ENCODE measurements at regions not wholly inside any gene's neighbourhood (a gene's known extent, or its start where the extent isn't known, plus 50 kb on each side); places are given as distances from the start of the nearest gene placed in this dataset.

GRCh38 chr2:82289446-82289845 is 1984.9 kb upstream of the LRRTM1 start:
- H3K79me2 ChIP-seq (ENCODE audit: control insufficient read depth, insufficient read depth, low read length): no peaks in the 10 kb centered on the region
- H3K56ac ChIP-seq (ENCODE audit: low read length): no peak overlapping the region
- H2BK15ac ChIP-seq (replicated peaks; ENCODE audit: low read depth): no peak overlapping the region
- no CpG with 5 or more reads among the region's 1 CpG for WGBS (ENCODE audit: extremely low coverage, insufficient coverage, low lambda C conversion rate)
- H3K23ac ChIP-seq (ENCODE audit: low read length): no peak overlapping the region
- H4K5ac ChIP-seq (ENCODE audit: low read length): no peak overlapping the region
- H3K18ac ChIP-seq (ENCODE audit: low read length): no peak overlapping the region
- H3K4me2 ChIP-seq (ENCODE audit: low read length): no peak overlapping the region
- no peak overlapping the region for H3K27ac ChIP-seq (ENCODE audit: low read depth, low read length)
- H2AK5ac ChIP-seq (ENCODE audit: low read length): no peak overlapping the region
- no peak overlapping the region for H3K4me3 ChIP-seq (ENCODE audit: low read length)
- H3K79me1 ChIP-seq (ENCODE audit: low read length): no peaks in the 10 kb centered on the region
- H3K4me1 ChIP-seq (ENCODE audit: control insufficient read depth, low read depth, low read length): no peaks in the 10 kb centered on the region
- H2BK120ac ChIP-seq (ENCODE audit: low read depth, low read length): no peak overlapping the region
- H2BK5ac ChIP-seq (ENCODE audit: low read length): no peak overlapping the region
- no peak overlapping the region for H4K8ac ChIP-seq (ENCODE audit: low read depth, low read length)
- H3K36me3 ChIP-seq (ENCODE audit: control insufficient read depth, insufficient read depth, low read length): no peaks in the 10 kb centered on the region
- H3K9ac ChIP-seq (ENCODE audit: low read length): no peak overlapping the region
- H3K27me3 ChIP-seq (ENCODE audit: insufficient read depth, low read length, poor library complexity): no peaks in the 10 kb centered on the region
- H3K4ac ChIP-seq (ENCODE audit: low read depth, low read length): no peak overlapping the region
- DNase-seq: no peak

- H3K23ac ChIP-seq (ENCODE audit: low read length): no peak overlapping the region
- H2BK15ac ChIP-seq (replicated peaks; ENCODE audit: low read depth): no peak overlapping the region
- H3K4me3 ChIP-seq (ENCODE audit: low read length): no peak overlapping the region
- H3K4me1 ChIP-seq (ENCODE audit: control insufficient read depth, low read depth, low read length): no peaks in the 10 kb centered on the region
- H3K36me3 ChIP-seq (ENCODE audit: control insufficient read depth, insufficient read depth, low read length): no peaks in the 10 kb centered on the region
- H3K56ac ChIP-seq (ENCODE audit: low read length): no peak overlapping the region
- H3K9ac ChIP-seq (ENCODE audit: low read length): no peak overlapping the region
- H3K27me3 ChIP-seq (ENCODE audit: insufficient read depth, low read length, poor library complexity): no peaks in the 10 kb centered on the region
- no peaks in the 10 kb centered on the region for H3K79me2 ChIP-seq (ENCODE audit: control insufficient read depth, insufficient read depth, low read length)
- H3K18ac ChIP-seq (ENCODE audit: low read length): no peak overlapping the region
- H4K5ac ChIP-seq (ENCODE audit: low read length): no peak overlapping the region
- H3K4ac ChIP-seq (ENCODE audit: low read depth, low read length): no peak overlapping the region
- no peak overlapping the region for H2AK5ac ChIP-seq (ENCODE audit: low read length)
- DNase-seq: no peak
- no peak overlapping the region for H2BK5ac ChIP-seq (ENCODE audit: low read length)
- WGBS (ENCODE audit: extremely low coverage, insufficient coverage, low lambda C conversion rate): no CpG with 5 or more reads among the region's 2 CpGs
- H2BK120ac ChIP-seq (ENCODE audit: low read depth, low read length): no peak overlapping the region
- H4K8ac ChIP-seq (ENCODE audit: low read depth, low read length): no peak overlapping the region
- H3K27ac ChIP-seq (ENCODE audit: low read depth, low read length): no peak overlapping the region
- no peaks in the 10 kb centered on the region for H3K79me1 ChIP-seq (ENCODE audit: low read length)
- H3K4me2 ChIP-seq (ENCODE audit: low read length): no peak overlapping the region
These were observed 1978.5 kb upstream of the LRRTM1 start for GRCh38 chr2:82283075-82283474.

GRCh38 chr2:82282111-82282882 is 1977.7 kb upstream of the LRRTM1 start:
- no peak overlapping the region for H3K4me2 ChIP-seq (ENCODE audit: low read length)
- H2BK15ac ChIP-seq (replicated peaks; ENCODE audit: low read depth): no peak overlapping the region
- peak overlapping the region; percentile 62 for H3K56ac ChIP-seq (ENCODE audit: low read length)
- no peak overlapping the region for H2BK120ac ChIP-seq (ENCODE audit: low read depth, low read length)
- H4K8ac ChIP-seq (ENCODE audit: low read depth, low read length): no peak overlapping the region
- H3K79me1 ChIP-seq (ENCODE audit: low read length): no peaks in the 10 kb centered on the region
- H3K23ac ChIP-seq (ENCODE audit: low read length): no peak overlapping the region
- no peak overlapping the region for H3K4ac ChIP-seq (ENCODE audit: low read depth, low read length)
- no peaks in the 10 kb centered on the region for H3K36me3 ChIP-seq (ENCODE audit: control insufficient read depth, insufficient read depth, low read length)
- no peaks in the 10 kb centered on the region for H3K27me3 ChIP-seq (ENCODE audit: insufficient read depth, low read length, poor library complexity)
- peak; percentile 63 for DNase-seq
- H2AK5ac ChIP-seq (ENCODE audit: low read length): peak overlapping the region; percentile 6
- H2BK5ac ChIP-seq (ENCODE audit: low read length): no peak overlapping the region
- WGBS (ENCODE audit: extremely low coverage, insufficient coverage, low lambda C conversion rate): no CpG with 5 or more reads among the region's 16 CpGs
- no peak overlapping the region for H4K5ac ChIP-seq (ENCODE audit: low read length)
- no peak overlapping the region for H3K27ac ChIP-seq (ENCODE audit: low read depth, low read length)
- no peaks in the 10 kb centered on the region for H3K79me2 ChIP-seq (ENCODE audit: control insufficient read depth, insufficient read depth, low read length)
- H3K18ac ChIP-seq (ENCODE audit: low read length): no peak overlapping the region
- no peak overlapping the region for H3K4me3 ChIP-seq (ENCODE audit: low read length)
- H3K4me1 ChIP-seq (ENCODE audit: control insufficient read depth, low read depth, low read length): no peaks in the 10 kb centered on the region
- no peak overlapping the region for H3K9ac ChIP-seq (ENCODE audit: low read length)

GRCh38 chr2:82279367-82279766 is 1974.8 kb upstream of the LRRTM1 start:
- Histone ChIP-seq H2AK5ac (ENCODE audit: low read length) (no peak overlapping the region), H2BK5ac (ENCODE audit: low read length) (no peak overlapping the region), H2BK120ac (ENCODE audit: low read depth, low read length) (no peak overlapping the region), H3K4ac (ENCODE audit: low read depth, low read length) (no peak overlapping the region), H3K4me2 (ENCODE audit: low read length) (no peak overlapping the region), H3K27ac (ENCODE audit: low read depth, low read length) (no peak overlapping the region), H3K9ac (ENCODE audit: low read length) (no peak overlapping the region), H3K4me1 (ENCODE audit: control insufficient read depth, low read depth, low read length) (no peaks in the 10 kb centered on the region), H3K4me3 (ENCODE audit: low read length) (no peak overlapping the region), H3K27me3 (ENCODE audit: insufficient read depth, low read length, poor library complexity) (no peaks in the 10 kb centered on the region), H4K5ac (ENCODE audit: low read length) (no peak overlapping the region), H3K56ac (ENCODE audit: low read length) (no peak overlapping the region), H3K23ac (ENCODE audit: low read length) (no peak overlapping the region), H3K18ac (ENCODE audit: low read length) (no peak overlapping the region), H3K79me2 (ENCODE audit: control insufficient read depth, insufficient read depth, low read length) (no peaks in the 10 kb centered on the region), H4K8ac (ENCODE audit: low read depth, low read length) (no peak overlapping the region), H2BK15ac (replicated peaks; ENCODE audit: low read depth) (no peak overlapping the region), H3K36me3 (ENCODE audit: control insufficient read depth, insufficient read depth, low read length) (no peaks in the 10 kb centered on the region), H3K79me1 (ENCODE audit: low read length) (no peaks in the 10 kb centered on the region)
- no peak for DNase-seq
- no CpG with 5 or more reads among the region's 1 CpG for WGBS (ENCODE audit: extremely low coverage, insufficient coverage, low lambda C conversion rate)

GRCh38 chr2:82278416-82278815 is 1973.9 kb upstream of the LRRTM1 start:
- Histone ChIP-seq H2BK5ac (ENCODE audit: low read length) (no peak overlapping the region), H3K36me3 (ENCODE audit: control insufficient read depth, insufficient read depth, low read length) (no peaks in the 10 kb centered on the region), H4K8ac (ENCODE audit: low read depth, low read length) (no peak overlapping the region), H3K4me1 (ENCODE audit: control insufficient read depth, low read depth, low read length) (no peaks in the 10 kb centered on the region), H3K56ac (ENCODE audit: low read length) (no peak overlapping the region), H2AK5ac (ENCODE audit: low read length) (no peak overlapping the region), H3K27me3 (ENCODE audit: insufficient read depth, low read length, poor library complexity) (no peaks in the 10 kb centered on the region), H2BK120ac (ENCODE audit: low read depth, low read length) (no peak overlapping the region), H3K4me2 (ENCODE audit: low read length) (no peak overlapping the region), H3K18ac (ENCODE audit: low read length) (no peak overlapping the region), H3K23ac (ENCODE audit: low read length) (no peak overlapping the region), H3K27ac (ENCODE audit: low read depth, low read length) (no peak overlapping the region), H2BK15ac (replicated peaks; ENCODE audit: low read depth) (no peak overlapping the region), H3K9ac (ENCODE audit: low read length) (no peak overlapping the region), H3K79me1 (ENCODE audit: low read length) (no peaks in the 10 kb centered on the region), H3K79me2 (ENCODE audit: control insufficient read depth, insufficient read depth, low read length) (no peaks in the 10 kb centered on the region), H4K5ac (ENCODE audit: low read length) (no peak overlapping the region), H3K4me3 (ENCODE audit: low read length) (no peak overlapping the region), H3K4ac (ENCODE audit: low read depth, low read length) (no peak overlapping the region)
- WGBS (ENCODE audit: extremely low coverage, insufficient coverage, low lambda C conversion rate): no CpG with 5 or more reads among the region's 1 CpG
- no peak for DNase-seq

- H4K5ac ChIP-seq (ENCODE audit: low read length): no peak overlapping the region
- H3K4me3 ChIP-seq (ENCODE audit: low read length): no peak overlapping the region
- H3K4me1 ChIP-seq (ENCODE audit: control insufficient read depth, low read depth, low read length): no peaks in the 10 kb centered on the region
- H3K4ac ChIP-seq (ENCODE audit: low read depth, low read length): no peak overlapping the region
- no peak overlapping the region for H3K23ac ChIP-seq (ENCODE audit: low read length)
- H3K79me2 ChIP-seq (ENCODE audit: control insufficient read depth, insufficient read depth, low read length): no peaks in the 10 kb centered on the region
- H3K4me2 ChIP-seq (ENCODE audit: low read length): no peak overlapping the region
- no peak overlapping the region for H3K9ac ChIP-seq (ENCODE audit: low read length)
- H4K8ac ChIP-seq (ENCODE audit: low read depth, low read length): no peak overlapping the region
- no peak overlapping the region for H3K18ac ChIP-seq (ENCODE audit: low read length)
- no peak overlapping the region for H2BK5ac ChIP-seq (ENCODE audit: low read length)
- no peak overlapping the region for H2AK5ac ChIP-seq (ENCODE audit: low read length)
- WGBS (ENCODE audit: extremely low coverage, insufficient coverage, low lambda C conversion rate): no CpG with 5 or more reads among the region's 2 CpGs
- no peak overlapping the region for H3K56ac ChIP-seq (ENCODE audit: low read length)
- H2BK15ac ChIP-seq (replicated peaks; ENCODE audit: low read depth): no peak overlapping the region
- DNase-seq: no peak
- H3K79me1 ChIP-seq (ENCODE audit: low read length): no peaks in the 10 kb centered on the region
- no peaks in the 10 kb centered on the region for H3K36me3 ChIP-seq (ENCODE audit: control insufficient read depth, insufficient read depth, low read length)
- no peak overlapping the region for H3K27ac ChIP-seq (ENCODE audit: low read depth, low read length)
- H2BK120ac ChIP-seq (ENCODE audit: low read depth, low read length): no peak overlapping the region
- H3K27me3 ChIP-seq (ENCODE audit: insufficient read depth, low read length, poor library complexity): no peaks in the 10 kb centered on the region
These were observed 1971.0 kb upstream of the LRRTM1 start for GRCh38 chr2:82275599-82275998.

Data from mesendoderm (in vitro differentiated cells).